GM21423 (cell line): ENCODE measurements at regions not wholly inside any gene's neighbourhood (a gene's known extent, or its start where the extent isn't known, plus 50 kb on each side); places are given as distances from the start of the nearest gene placed in this dataset.
"Not testable (repeated sequence)": the region's sequence is repeated elsewhere in the genome, so short reads cannot be mapped to it uniquely, and the experiment has no call there.

Experiments
- ATAC-seq: cut with Tn5 transposase; IDR thresholded peaks from one replicate; pipeline ENCODE4 v1.9.1; 2021; ENCODE audit warnings: mild to moderate bottlenecking, moderate library complexity; ENCODE audit not compliant: unreplicated experiment

- ATAC-seq, result not testable (repeated sequence)
Measured at GRCh38 chr16:29221281-29221955, 185.1 kb downstream of the NPIPB11 start.

- ATAC-seq, result not testable (repeated sequence)
Measured at GRCh38 chr16:29220647-29221191, 185.8 kb downstream of the NPIPB11 start.

GRCh38 chr16:29219966-29220646, 186.4 kb downstream of the NPIPB11 start:
- ATAC-seq, result not testable (repeated sequence)

- not testable (repeated sequence) for ATAC-seq
Measured at GRCh38 chr16:29219562-29219961, 186.9 kb downstream of the NPIPB11 start.

GRCh38 chr16:29218649-29219048, 187.9 kb downstream of the NPIPB11 start:
- not testable (repeated sequence) for ATAC-seq

- not testable (repeated sequence) for ATAC-seq
Measured at GRCh38 chr16:29218171-29218570, 188.3 kb downstream of the NPIPB11 start.

- ATAC-seq, result not testable (repeated sequence)
Measured at GRCh38 chr16:29217752-29218126, 188.8 kb downstream of the NPIPB11 start.

GRCh38 chr16:29217104-29217751, 189.3 kb downstream of the NPIPB11 start:
- ATAC-seq, result not testable (repeated sequence)

- not testable (repeated sequence) for ATAC-seq
Measured at GRCh38 chr16:29213770-29214169, 192.7 kb downstream of the NPIPB11 start.

GRCh38 chr16:29213251-29213650, 193.3 kb downstream of the NPIPB11 start:
- not testable (repeated sequence) for ATAC-seq

GRCh38 chr16:29212084-29213027, 194.2 kb downstream of the NPIPB11 start:
- ATAC-seq, result not testable (repeated sequence)

- not testable (repeated sequence) for ATAC-seq
Measured at GRCh38 chr16:29211456-29211855, 195.1 kb downstream of the NPIPB11 start.

- ATAC-seq, result not testable (repeated sequence)
Measured at GRCh38 chr16:29210299-29211150, 196.0 kb downstream of the NPIPB11 start.

GRCh38 chr16:29206120-29206519, 200.4 kb downstream of the NPIPB11 start:
- not testable (repeated sequence) for ATAC-seq

- not testable (repeated sequence) for ATAC-seq
Measured at GRCh38 chr16:29205151-29205550, 201.4 kb downstream of the NPIPB11 start.

GRCh38 chr16:29204806-29205135, 201.7 kb downstream of the NPIPB11 start:
- ATAC-seq, result no peak

GRCh38 chr16:29203933-29204805, 202.3 kb downstream of the NPIPB11 start:
- not testable (repeated sequence) for ATAC-seq
